ENCODE measurements at regions not wholly inside any gene's neighbourhood (a gene's known extent, or its start where the extent isn't known, plus 50 kb on each side); places are given as distances from the start of the nearest gene placed in this dataset.

DNA sequence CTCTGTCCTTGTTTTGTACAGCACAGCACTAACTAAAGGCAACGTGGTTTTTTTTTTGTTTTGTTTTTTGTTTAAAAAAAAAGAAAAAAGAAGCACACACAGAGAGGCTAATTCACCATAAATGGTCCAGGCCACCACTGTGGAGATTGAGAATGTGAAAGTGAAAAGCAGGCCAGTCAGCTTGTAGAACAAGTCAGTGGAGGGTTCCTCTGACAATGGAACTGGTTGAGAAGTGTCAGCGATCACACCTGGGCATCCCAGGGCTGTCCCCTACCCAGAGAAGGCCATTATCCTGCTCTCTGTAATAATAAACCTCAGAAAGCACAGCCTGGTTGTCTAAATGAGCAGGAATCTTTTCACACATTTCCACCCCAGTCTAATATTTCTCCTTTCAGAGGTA lies 119.6 kb upstream of the ZNF438 start:
- FAIRE-seq (no peak), DNase-seq (ENCODE audit: insufficient read length, low spot score) (no peak)
- TF ChIP-seq CTCF (IDR thresholded peaks at IDR 0.05; ENCODE audit: insufficient read depth, missing control alignments) = no peak

DNA sequence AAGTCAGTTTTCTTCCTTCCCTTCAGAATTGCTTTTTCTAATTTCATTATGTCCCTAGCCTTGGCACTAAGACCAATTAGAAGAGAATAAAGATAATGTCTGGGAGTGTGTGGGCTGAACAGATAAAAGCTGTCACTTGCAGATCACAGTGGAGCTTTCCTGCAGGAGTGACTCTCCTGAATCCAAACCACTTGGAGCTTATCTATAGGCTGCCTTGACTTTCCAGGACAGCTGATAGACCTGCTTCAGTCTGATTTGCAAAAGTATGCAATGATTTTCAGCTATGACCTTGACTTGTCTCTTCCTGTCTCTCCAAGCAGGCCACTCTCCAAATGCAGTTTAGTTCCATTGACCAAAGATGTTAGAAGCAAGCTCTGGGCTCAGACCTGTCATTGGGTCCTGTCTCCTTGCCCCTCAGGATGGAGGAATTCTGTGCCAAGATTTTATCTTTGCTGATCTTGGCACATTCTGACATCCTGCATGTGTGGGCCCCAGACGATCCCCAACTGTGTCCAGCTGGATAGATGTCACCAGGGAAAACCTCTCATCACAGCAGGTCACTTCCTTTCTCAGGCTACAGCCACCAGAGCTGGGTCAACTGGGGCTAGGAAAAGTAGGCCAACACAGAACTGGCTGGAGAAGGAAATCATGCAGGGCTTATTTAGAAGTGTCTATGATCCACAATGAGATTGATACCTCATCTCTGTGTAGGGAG lies 120.9 kb upstream of the ZNF438 start:
- DNase-seq (ENCODE audit: insufficient read length, low spot score) (no peak), FAIRE-seq (no peak)
- TF ChIP-seq CTCF (IDR thresholded peaks at IDR 0.05; ENCODE audit: insufficient read depth, missing control alignments) = no peak

- DNase-seq (ENCODE audit: insufficient read length, low spot score) = no peak
- FAIRE-seq = no peak
- TF ChIP-seq CTCF (IDR thresholded peaks at IDR 0.05; ENCODE audit: insufficient read depth, missing control alignments) = no peak
Observed at GRCh38 chr10:31153161-31153560, 121.5 kb upstream of the ZNF438 start.

GRCh38 chr10:31153692-31154091 lies 122.0 kb upstream of the ZNF438 start:
- FAIRE-seq (no peak), DNase-seq (ENCODE audit: insufficient read length, low spot score) (no peak)
- TF ChIP-seq CTCF (IDR thresholded peaks at IDR 0.05; ENCODE audit: insufficient read depth, missing control alignments) = no peak

DNA sequence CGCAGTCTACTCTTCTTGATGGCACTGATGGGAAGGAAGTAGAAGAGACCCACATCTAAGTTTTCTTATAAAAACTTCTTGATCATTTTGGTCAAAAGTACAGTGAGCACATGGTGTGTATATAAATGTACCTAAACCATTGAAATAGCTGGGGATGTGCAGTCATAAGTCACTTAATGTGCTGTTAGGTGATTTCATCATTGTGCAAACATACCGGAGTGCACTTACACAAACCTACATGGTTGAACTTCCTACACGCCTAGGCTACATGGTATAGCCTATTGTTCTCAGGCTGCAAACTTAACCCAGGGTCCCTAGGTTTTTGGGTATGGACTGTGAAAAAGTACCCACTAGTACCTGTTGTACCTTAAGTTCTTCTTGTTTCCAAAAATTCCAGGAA lies 123.3 kb upstream of the ZNF438 start:
- DNase-seq (ENCODE audit: insufficient read length, low spot score) = no peak
- no peak for TF ChIP-seq CTCF (IDR thresholded peaks at IDR 0.05; ENCODE audit: insufficient read depth, missing control alignments)
- no peak for FAIRE-seq

GRCh38 chr10:31157123-31158010 lies 125.7 kb upstream of the ZNF438 start:
- no peak for TF ChIP-seq CTCF (IDR thresholded peaks at IDR 0.05; ENCODE audit: insufficient read depth, missing control alignments)
- FAIRE-seq = no peak
- no peak for DNase-seq (ENCODE audit: insufficient read length, low spot score)
